K562 (cell line): ENCODE measurements at regions not wholly inside any gene's neighbourhood (a gene's known extent, or its start where the extent isn't known, plus 50 kb on each side); places are given as distances from the start of the nearest gene placed in this dataset.

Experiments used
- ATAC-seq: fragments of 200-7000 bp; cut with Tn5 transposase; 3 replicates; pipeline ENCODE4 v1.9.1; 2020; ENCODE audit warnings: moderate library complexity
- BruUV-seq: library from RNA; stranded (reverse); fragments of 400-500 nt; replicated peaks from 2 replicates; lab custom pipeline; 2021; lab: Mats Ljungman, UMichigan
- CTCF ChIA-PET: fragments of 300-600 bp; formaldehyde crosslinking; extraction: SDS; loops from one replicate; lab custom pipeline; 2021; ENCODE audit warnings: low intra/inter-chr PET ratio; lab: Yijun Ruan, JAX
- POLR2A ChIA-PET: fragments of 300-600, 350-650 bp; sonication (Branson Sonifier 250); formaldehyde crosslinking; extraction: SDS; loops from one replicate; lab custom pipeline; 2021; ENCODE audit warnings: antibody characterized with exemption, inconsistent platforms; lab: Yijun Ruan, JAX
- DNase-seq, 4 experiments: peaks; one replicate each; pipeline versions ENCODE4 v3.0.0 to v3.0.0-alpha.2; 2011 to 2018; ENCODE audit warnings: low spot score in 3 of 4, mixed read lengths in 3 of 4; ENCODE audit errors: extremely low read depth in 1 of 4
- FAIRE-seq: peaks from 2 replicates; lab custom pipeline; 2011; peaks lifted over from hg19 to GRCh38; lab: Jason Lieb, UNC
- H2AFZ ChIP-seq: 2 replicates; pipeline ENCODE4 v1.6.0; 2011; ENCODE audit warnings: low read depth, low read length, control low read depth, inconsistent platforms
- H3K27ac ChIP-seq: fragments of 200-600 bp; 3 replicates; pipeline ENCODE4 v1.8.0; 2011; ENCODE audit warnings: low read depth, mild to moderate bottlenecking, control low read depth, inconsistent platforms, low read length, moderate library complexity, mixed read lengths; ENCODE audit errors: extremely low read depth
- H3K27me3 ChIP-seq, 2 experiments: fragments of 300-600 bp in 1 of 2; 2 replicates in 1 of 2; 3 replicates in 1 of 2; pipeline versions ENCODE4 v1.6.0 to v1.8.0; 2011; ENCODE audit warnings: inconsistent platforms in 2 of 2, low read length in 2 of 2, mild to moderate bottlenecking in 1 of 2, mixed read lengths in 1 of 2, moderate library complexity in 1 of 2; ENCODE audit not compliant: control insufficient read depth in 2 of 2, insufficient read depth in 2 of 2
- H3K36me3 ChIP-seq: fragments of 300-600 bp; 3 replicates; pipeline ENCODE4 v1.8.0; 2011; ENCODE audit warnings: mild to moderate bottlenecking, low read length, inconsistent platforms; ENCODE audit not compliant: control insufficient read depth, insufficient read depth
- H3K4me1 ChIP-seq, 2 experiments: fragments of 200-600 bp in 1 of 2; replicated peaks in 1 of 2; 2 replicates in 1 of 2; 3 replicates in 1 of 2; pipeline versions ENCODE4 v1.5.1 to v1.8.0; 2011; ENCODE audit warnings: inconsistent platforms in 2 of 2, low read length in 2 of 2, mild to moderate bottlenecking in 1 of 2, mixed read lengths in 1 of 2, moderate library complexity in 1 of 2; ENCODE audit not compliant: control insufficient read depth in 2 of 2, insufficient read depth in 2 of 2
- H3K4me2 ChIP-seq: 2 replicates; pipeline ENCODE4 v1.6.1; 2011; ENCODE audit warnings: low read length, control low read depth, inconsistent platforms, mixed read lengths; ENCODE audit not compliant: insufficient read depth
- H3K4me3 ChIP-seq: fragments of 200-600 bp; sonication (generic), shearing (Covaris generic); 2 replicates; pipeline ENCODE4 v1.5.1; 2016; ENCODE audit warnings: control low read depth, inconsistent platforms
- H3K79me2 ChIP-seq: fragments of 200-600 bp; 3 replicates; pipeline ENCODE4 v1.8.0; 2011; ENCODE audit warnings: low read length, inconsistent platforms; ENCODE audit not compliant: control insufficient read depth, insufficient read depth
- H3K9ac ChIP-seq, 2 experiments: 2 replicates each; pipeline versions ENCODE4 v1.6.0 to v1.6.1; 2011; ENCODE audit warnings: low read depth in 2 of 2, low read length in 2 of 2, control low read depth in 1 of 2, inconsistent platforms in 1 of 2, mild to moderate bottlenecking in 1 of 2, mixed read lengths in 1 of 2; ENCODE audit not compliant: insufficient read depth in 1 of 2
- H3K9me1 ChIP-seq: one replicate; pipeline ENCODE4 v1.6.0; 2011; ENCODE audit warnings: inconsistent platforms, mild to moderate bottlenecking, low read length, moderate library complexity; ENCODE audit not compliant: control insufficient read depth, insufficient read depth
- H3K9me3 ChIP-seq: replicated peaks from 2 replicates; pipeline ENCODE4 v1.5.1; 2011; ENCODE audit warnings: low read depth, low read length, inconsistent platforms; ENCODE audit not compliant: control insufficient read depth, insufficient read depth
- H4K20me1 ChIP-seq: replicated peaks from 2 replicates; pipeline ENCODE4 v1.6.1; 2011; ENCODE audit warnings: low read length, inconsistent platforms, mixed read lengths; ENCODE audit not compliant: control insufficient read depth, insufficient read depth
- EHMT2 ChIP-seq: fragments of 450-650 bp; IDR thresholded peaks from 2 replicates; pipeline ENCODE4 v1.6.1; 2018; ENCODE audit warnings: antibody characterized with exemption
- MIER1 ChIP-seq: fragments of 450-650 bp; IDR thresholded peaks from 2 replicates; pipeline ENCODE4 v1.6.1; 2016; ENCODE audit warnings: antibody characterized with exemption, mild to moderate bottlenecking, low read depth
- MLLT1 ChIP-seq, 2 experiments: fragments of 450-650 bp; IDR thresholded peaks; 2 replicates each; pipeline ENCODE4 v1.6.1; 2016
- MXI1 ChIP-seq: IDR thresholded peaks from 2 replicates; pipeline ENCODE4 v1.6.1; 2011; ENCODE audit warnings: low read depth, mild to moderate bottlenecking, improper control_type of control experiment, low read length
- PCBP2 ChIP-seq: fragments of 200-400 bp; formaldehyde crosslinking; IDR thresholded peaks from 2 replicates; pipeline ENCODE4 v1.6.1; 2018; ENCODE audit warnings: low read length, low read depth, mild to moderate bottlenecking, moderate library complexity; ENCODE audit not compliant: poor library complexity, severe bottlenecking
- RFX1 ChIP-seq: fragments of 450-650 bp; IDR thresholded peaks from 2 replicates; pipeline ENCODE4 v1.6.1; 2016; ENCODE audit warnings: mild to moderate bottlenecking, moderate library complexity
- SOX6 ChIP-seq: fragments of 450-650 bp; IDR thresholded peaks from 2 replicates; pipeline ENCODE4 v1.6.1; 2014; ENCODE audit warnings: mild to moderate bottlenecking
- TAF1 ChIP-seq: IDR thresholded peaks from 2 replicates; pipeline ENCODE4 v1.6.1; 2011; ENCODE audit warnings: mild to moderate bottlenecking, low read length, moderate library complexity; ENCODE audit not compliant: insufficient read depth, control insufficient read depth, severe bottlenecking; ENCODE audit errors: extremely low read depth
- TAF7 ChIP-seq: fragments of 450-650 bp; IDR thresholded peaks from 2 replicates; pipeline ENCODE4 v1.6.1; 2016; ENCODE audit warnings: missing genetic modification characterization, missing compliant biosample characterization
- ZBTB26 ChIP-seq: fragments of 450-650 bp; formaldehyde crosslinking; IDR thresholded peaks from 2 replicates; pipeline ENCODE4 v1.4.0; 2022; ENCODE audit warnings: missing genetic modification characterization
- ZNF263 ChIP-seq: sonication (generic); formaldehyde crosslinking; IDR thresholded peaks from 2 replicates; pipeline ENCODE4 v1.8.0; 2022; ENCODE audit warnings: mild to moderate bottlenecking, missing genetic modification reagents, borderline replicate concordance
- WGBS: fragments of 100-300 bp; shearing (Covaris generic); methylation state at CpG from one replicate; pipeline ENCODE4 v1.1.6; 2016; ENCODE audit warnings: low coverage, mixed read lengths; ENCODE audit not compliant: insufficient coverage; ENCODE audit errors: missing lambda C conversion rate; 5-methylcytosine and 5-hydroxymethylcytosine counted together
- in situ Hi-C: fragments of 300-500 bp; cut with MboI; formaldehyde crosslinking; loops from 4 replicates; pipeline ENCODE4 v1.15.0; 2018; ENCODE audit warnings: inconsistent platforms, mixed read lengths
- intact Hi-C: fragments of 100-400 bp; cut with micrococcal nuclease; formaldehyde crosslinking; loops from 2 replicates; pipeline ENCODE4 v1.14.2; 2022
- TF ChIP-seq, protein P1 (sequence below): sonication (generic); formaldehyde crosslinking; IDR thresholded peaks from 2 replicates; pipeline ENCODE4 v1.8.0; 2022; ENCODE audit warnings: missing genetic modification reagents, mild to moderate bottlenecking, borderline replicate concordance

DNA sequence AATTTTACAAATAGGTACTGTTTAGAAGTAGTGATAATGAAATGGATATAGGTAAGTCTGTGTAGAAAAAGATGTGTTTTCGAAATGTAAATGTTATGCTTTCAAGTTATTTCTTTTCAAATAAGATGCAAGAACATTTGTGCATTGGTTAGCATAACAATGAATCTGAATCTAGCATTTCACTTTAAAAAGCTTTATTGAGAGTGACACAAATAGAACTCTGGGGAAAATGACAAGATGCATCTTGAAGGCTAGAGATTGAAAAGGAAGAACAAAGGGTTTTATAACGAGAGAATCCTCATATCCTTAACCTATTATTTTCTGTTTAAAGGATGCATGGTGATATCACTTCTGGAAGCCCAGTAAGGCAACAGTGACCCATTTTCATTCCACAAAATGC, 639.9 kb upstream of the PTCHD4 start:
- FAIRE-seq (no peak), ATAC-seq (no peak), DNase-seq (no peak)
- Histone ChIP-seq H3K36me3 (no peaks in the 10 kb centered on the region), H2AFZ (no peak overlapping the region), H3K9ac (no peak overlapping the region), H3K27ac (no peak overlapping the region), H4K20me1 (no peaks in the 10 kb centered on the region), H3K9me1 (no peaks in the 10 kb centered on the region), H3K4me2 (no peak overlapping the region), H3K9me3 (no peaks in the 10 kb centered on the region), H3K4me3 (no peak overlapping the region), H3K79me2 (no peaks in the 10 kb centered on the region), H3K4me1 (no peaks in the 10 kb centered on the region), H3K27me3 (no peaks in the 10 kb centered on the region)
- ChIA-PET CTCF (no interaction called here), POLR2A (no interaction called here)
- in situ Hi-C loops (no loop called here), intact Hi-C loops (no loop called here)
- BruUV-seq: no TSS peak
- WGBS: 0% methylated on average over 2 of the region's 2 CpGs
- TF ChIP-seq ZNF263 (CRISPR knock-in tag) (no peak), MIER1 (no peak)
- TF ChIP-seq, protein P1, sequence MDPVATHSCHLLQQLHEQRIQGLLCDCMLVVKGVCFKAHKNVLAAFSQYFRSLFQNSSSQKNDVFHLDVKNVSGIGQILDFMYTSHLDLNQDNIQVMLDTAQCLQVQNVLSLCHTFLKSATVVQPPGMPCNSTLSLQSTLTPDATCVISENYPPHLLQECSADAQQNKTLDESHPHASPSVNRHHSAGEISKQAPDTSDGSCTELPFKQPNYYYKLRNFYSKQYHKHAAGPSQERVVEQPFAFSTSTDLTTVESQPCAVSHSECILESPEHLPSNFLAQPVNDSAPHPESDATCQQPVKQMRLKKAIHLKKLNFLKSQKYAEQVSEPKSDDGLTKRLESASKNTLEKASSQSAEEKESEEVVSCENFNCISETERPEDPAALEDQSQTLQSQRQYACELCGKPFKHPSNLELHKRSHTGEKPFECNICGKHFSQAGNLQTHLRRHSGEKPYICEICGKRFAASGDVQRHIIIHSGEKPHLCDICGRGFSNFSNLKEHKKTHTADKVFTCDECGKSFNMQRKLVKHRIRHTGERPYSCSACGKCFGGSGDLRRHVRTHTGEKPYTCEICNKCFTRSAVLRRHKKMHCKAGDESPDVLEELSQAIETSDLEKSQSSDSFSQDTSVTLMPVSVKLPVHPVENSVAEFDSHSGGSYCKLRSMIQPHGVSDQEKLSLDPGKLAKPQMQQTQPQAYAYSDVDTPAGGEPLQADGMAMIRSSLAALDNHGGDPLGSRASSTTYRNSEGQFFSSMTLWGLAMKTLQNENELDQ (CRISPR knock-in tag): no peak
- TF ChIP-seq, all 486 proteins: peak for 0

- H3K9ac ChIP-seq: no peak overlapping the region
- no peaks in the 10 kb centered on the region for H3K9me3 ChIP-seq
- no peak overlapping the region for H3K27ac ChIP-seq
- intact Hi-C loops (no loop called here), in situ Hi-C loops (no loop called here)
- no peak overlapping the region for H3K4me2 ChIP-seq
- no peaks in the 10 kb centered on the region for H3K36me3 ChIP-seq
- H4K20me1 ChIP-seq: no peaks in the 10 kb centered on the region
- no peaks in the 10 kb centered on the region for H3K9me1 ChIP-seq
- DNase-seq (no peak), FAIRE-seq (no peak), ATAC-seq (no peak)
- no peak overlapping the region for H2AFZ ChIP-seq
- no peaks in the 10 kb centered on the region for H3K4me1 ChIP-seq
- POLR2A ChIA-PET: no interaction called here
- no peak overlapping the region for H3K4me3 ChIP-seq
- CTCF ChIA-PET: no interaction called here
- H3K79me2 ChIP-seq: no peaks in the 10 kb centered on the region
- H3K27me3 ChIP-seq: no peaks in the 10 kb centered on the region
- no TSS peak for BruUV-seq
- no peak for TF ChIP-seq MXI1
- no peak for TF ChIP-seq ZBTB26 (CRISPR knock-in tag)
- TF ChIP-seq SOX6: no peak
- TF ChIP-seq MLLT1 (IDR thresholded peaks at IDR 0.05): no peak
- no peak for TF ChIP-seq TAF1
- no peak for TF ChIP-seq PCBP2
- TF ChIP-seq RFX1: no peak
- TF ChIP-seq EHMT2: no peak
- no peak for TF ChIP-seq TAF7 (tag)
Observed at GRCh38 chr6:48747471-48747870, 636.5 kb upstream of the PTCHD4 start.
